GM19468 (cell line): ENCODE measurements at regions not wholly inside any gene's neighbourhood (a gene's known extent, or its start where the extent isn't known, plus 50 kb on each side); places are given as distances from the start of the nearest gene placed in this dataset.

Experiments
- ATAC-seq: cut with Tn5 transposase; IDR thresholded peaks from one replicate; pipeline ENCODE4 v1.9.1; 2021; ENCODE audit warnings: mild to moderate bottlenecking, moderate library complexity, moderate number of reproducible peaks; ENCODE audit not compliant: unreplicated experiment; ENCODE audit errors: extremely low read depth

DNA sequence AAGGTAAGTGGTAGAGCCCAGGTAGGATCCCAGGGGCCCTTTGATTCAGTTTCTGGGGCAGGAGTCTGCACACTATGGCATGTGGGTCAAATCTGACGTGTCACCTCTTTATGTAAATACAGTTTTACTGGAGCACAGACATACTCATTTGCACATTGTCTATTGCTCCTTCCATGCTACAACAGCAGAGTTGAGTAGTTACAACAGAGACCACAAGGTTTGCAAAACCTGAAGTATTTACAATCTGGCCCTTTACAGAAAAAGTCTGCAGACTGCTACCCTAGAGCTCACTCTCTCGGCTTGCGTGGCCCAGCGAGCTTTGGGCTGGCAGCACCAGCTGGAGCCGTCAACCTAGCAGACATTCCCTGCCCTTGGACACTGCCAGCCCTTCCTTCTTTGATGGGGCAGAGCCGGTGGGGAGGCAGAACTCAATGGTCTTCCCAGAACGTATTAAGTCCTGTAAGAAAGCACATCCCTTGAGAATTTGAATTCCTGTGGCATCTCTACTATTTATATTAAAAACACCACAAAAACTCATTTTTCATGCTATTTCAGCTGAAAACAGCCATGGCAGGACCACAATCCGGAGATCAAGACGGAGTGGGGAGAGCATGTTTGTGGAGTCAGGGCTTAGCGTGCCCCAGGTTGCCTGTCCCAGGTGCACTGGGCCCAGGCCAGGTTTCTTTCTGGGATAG, 133.1 kb upstream of the NUDT7 start:
- ATAC-seq = no peak

DNA sequence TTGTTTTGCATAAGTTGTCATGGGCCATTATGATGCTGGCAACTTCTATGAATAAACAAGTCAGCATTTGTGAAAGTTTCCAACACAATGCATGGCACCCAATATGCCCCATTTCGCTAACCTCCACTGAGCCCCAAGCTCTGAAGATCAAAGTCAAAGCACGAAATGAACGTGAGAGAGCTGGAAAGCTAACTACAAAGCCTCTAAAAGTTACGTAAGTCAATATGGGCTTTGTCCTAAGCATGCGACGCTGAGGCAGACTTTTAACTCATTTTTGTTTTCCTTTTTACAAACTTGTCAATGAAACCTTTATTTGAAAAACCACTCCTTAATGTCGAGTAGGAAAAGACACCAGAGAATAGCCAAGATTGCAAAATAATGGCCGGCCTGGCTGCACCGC, 131.6 kb upstream of the NUDT7 start:
- no peak for ATAC-seq

DNA sequence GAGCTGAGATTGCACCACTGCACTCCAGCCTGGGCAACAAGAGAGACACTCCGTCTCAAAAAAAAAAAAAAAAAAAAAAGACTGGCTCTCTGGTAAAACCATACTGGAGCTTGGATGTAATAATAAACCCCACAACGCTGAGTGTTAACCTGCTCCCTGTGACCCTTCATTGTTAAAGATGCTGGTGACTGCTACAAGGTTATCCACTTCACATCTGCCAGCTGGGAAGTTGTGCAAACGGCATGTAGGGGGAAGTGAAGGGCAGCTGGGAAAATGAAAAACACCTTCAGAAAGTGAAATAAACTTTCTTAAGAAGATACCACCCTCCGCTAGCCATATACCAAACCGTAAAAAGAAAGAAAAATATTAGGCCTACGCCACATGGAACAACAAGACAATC, 131.0 kb upstream of the NUDT7 start:
- ATAC-seq = no peak

DNA sequence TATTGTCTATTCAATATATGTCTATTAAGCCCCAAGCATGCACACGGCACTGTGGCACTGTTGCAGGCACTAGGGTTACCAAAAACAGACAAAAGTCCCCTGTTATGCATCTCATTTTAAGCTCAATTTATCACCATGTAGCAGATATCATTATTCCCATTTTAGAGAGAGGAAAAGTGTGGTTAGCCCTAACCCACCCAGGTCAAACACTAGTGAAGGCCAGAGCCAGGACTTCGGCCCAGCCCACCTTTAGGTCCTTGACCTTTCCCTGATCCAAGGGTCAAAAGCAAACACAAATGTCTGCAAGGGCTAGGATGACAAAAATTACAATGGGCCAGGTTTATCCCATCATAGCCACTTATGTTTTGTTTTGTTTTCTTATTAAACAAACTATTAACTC, 130.3 kb upstream of the NUDT7 start:
- ATAC-seq = no peak

DNA sequence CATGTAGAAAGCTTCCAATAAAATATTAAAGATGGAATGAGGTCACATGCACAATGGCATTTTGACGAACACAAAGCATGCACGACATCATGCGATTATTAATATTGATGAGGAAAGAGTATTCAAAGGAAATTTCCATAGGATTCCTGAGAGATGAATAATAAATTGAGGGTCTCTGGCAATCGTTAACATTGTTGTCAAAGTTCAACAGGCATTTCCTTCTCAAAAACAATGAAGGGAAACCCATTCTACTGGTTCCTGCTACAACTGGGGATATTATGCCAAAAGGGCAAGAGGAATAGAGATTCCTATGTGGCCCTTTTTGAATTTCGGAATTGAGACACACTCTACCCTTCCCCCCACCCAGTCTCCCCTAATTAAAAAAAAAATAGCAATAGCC, 128.3 kb upstream of the NUDT7 start:
- ATAC-seq = no peak

DNA sequence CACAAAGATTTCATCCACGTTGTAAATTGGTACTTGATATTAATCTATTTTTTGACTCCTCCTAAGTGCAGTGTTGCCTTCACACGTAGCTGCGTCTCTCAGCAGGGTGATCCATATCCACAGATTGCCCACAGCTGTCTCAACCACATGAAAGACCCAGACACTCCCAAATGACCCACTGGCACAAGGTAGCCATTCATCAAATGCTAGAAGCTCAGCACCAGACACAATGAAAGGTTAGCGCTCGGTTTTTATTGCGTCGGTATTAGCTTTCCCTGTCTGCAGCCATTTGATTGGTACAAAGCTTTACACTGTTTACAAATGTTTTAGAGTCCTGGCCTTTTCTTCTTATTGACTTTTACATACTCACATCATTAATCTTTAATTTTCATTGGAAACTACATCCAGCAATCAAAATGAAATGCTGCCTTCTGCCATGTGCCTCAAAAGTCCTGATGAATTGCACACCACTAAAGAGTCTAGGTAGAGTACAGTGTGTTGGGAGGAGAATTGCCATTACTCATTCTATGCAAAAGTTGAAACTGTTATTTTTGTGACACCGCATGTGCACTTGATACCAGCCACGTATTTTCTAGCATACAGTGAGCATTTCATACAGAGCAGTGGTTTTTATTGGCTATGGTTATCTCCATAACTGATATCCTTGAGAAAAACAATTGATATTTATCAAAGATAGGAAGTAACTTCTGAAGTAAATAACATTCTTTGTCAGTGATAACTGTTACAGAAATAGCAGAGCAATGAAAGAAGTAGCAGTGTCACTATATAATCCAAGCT, 127.3 kb upstream of the NUDT7 start:
- no peak for ATAC-seq

DNA sequence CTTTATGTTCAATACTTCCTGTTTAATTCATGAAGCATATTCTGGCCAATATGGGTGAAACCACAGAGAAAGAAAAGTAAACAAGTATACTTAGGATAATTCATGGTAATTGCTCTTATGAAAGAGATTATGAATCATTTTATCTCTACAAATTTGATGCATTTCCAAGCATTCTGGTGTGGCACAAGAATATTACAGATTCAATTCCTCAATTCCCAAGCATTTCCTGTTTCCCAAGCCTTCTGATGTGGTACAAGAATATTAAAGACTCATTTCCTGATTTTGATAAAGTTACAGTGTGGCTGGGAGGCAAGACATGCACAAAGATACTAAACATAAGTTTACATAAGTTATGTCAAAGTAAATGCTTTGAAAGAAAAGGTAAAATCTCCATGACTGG, 126.1 kb upstream of the NUDT7 start:
- ATAC-seq = no peak

DNA sequence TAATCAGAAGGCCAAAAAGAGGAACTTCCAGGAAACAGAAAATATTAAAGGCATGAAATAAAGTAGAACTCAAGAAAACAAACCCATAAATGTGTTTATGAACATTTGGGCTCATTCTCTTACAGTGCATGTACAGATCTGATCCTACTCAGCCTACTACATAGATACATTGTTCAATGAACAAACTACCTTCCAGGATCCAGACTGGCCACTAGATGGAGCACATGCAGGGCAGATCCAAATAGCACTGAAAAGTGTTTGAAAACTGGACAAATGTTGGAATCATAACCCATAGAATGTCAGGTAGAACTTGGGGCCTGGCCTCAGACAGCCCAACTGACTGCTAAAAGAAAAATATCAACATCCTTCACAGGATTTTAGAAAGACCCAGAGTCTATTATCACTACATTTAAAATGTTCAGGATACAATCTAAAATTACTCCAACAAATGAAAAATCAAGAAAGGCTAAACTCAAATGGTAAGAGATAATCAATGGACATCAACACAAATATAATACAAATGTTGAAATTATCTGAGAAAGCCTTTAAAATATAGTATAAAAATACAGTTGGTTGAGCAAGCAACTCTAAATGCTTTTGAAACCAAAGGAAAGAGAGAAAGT, 122.4 kb upstream of the NUDT7 start:
- ATAC-seq = no peak

DNA sequence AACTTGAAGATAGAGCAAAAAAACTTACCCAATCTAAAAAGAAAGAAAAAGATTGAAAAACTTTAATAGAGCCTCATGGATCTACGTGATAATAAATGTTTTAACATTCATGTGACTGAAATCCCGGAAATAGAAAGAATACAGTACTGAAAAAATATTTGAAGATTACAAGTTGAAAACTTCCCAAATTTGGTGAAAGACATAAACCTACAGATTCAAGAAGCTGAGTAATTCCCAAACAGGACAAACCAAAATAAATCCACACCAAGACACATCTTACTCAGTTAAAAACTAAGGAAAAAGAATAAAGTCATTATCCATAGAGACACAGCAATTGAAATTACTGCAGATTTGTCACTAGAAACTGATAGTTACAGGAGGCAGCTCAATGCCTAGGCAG, 121.8 kb upstream of the NUDT7 start:
- no peak for ATAC-seq

DNA sequence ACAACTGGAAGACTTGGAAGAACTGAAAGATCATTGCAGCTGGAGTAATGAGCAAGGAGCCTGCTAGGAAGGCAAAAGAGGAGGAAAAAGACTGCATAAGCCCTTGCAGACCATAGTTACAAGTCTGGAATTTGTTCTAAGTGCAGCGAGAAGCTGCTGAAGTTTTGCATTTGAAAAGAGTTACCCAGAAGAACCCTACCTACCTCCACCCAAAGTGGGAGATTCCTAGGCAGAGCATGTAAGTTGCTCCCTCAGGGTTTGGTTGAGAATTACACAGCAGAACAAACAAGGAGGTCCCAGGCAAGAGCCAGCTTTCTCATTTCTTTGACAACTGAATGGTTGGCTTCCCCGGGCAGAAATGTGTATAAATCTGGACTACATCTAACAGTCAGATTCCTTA, 118.7 kb upstream of the NUDT7 start:
- no peak for ATAC-seq

DNA sequence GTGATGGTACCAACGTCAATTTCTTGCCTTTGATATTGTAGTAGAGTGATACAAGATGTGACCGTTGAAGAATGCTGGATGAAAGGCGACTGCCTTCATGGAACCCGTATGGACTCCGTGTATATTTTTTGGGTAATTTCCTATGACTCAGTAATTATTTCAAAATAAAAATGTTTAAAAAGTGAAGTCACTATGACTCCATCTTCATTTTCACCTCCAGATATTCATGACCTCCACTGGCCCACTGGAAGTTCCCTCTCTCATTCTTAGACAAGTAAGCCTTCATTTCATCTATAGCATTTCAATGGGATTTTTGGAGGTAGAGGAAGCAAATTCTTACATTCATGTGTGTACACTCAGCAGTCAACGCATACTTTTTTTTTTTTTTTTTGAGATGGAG, 111.8 kb upstream of the NUDT7 start:
- ATAC-seq = no peak

DNA sequence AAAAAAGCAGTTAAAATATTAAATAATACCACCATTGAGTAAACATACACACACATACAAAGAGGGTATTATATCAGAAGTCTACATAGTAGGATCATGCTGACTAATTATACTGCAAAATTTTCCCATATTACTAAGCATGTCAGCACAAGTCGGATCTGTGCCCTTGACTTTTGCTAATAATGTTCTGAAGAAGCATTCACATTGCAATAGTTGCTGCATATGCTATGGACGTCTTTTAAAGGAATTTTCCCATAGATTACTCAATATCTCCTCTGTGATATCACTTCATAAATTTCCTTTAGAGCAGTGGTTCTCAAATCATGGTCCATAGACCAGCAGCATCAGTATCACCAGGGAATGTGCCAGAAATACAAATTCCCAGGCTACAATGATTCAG, 110.9 kb upstream of the NUDT7 start:
- no peak for ATAC-seq

DNA sequence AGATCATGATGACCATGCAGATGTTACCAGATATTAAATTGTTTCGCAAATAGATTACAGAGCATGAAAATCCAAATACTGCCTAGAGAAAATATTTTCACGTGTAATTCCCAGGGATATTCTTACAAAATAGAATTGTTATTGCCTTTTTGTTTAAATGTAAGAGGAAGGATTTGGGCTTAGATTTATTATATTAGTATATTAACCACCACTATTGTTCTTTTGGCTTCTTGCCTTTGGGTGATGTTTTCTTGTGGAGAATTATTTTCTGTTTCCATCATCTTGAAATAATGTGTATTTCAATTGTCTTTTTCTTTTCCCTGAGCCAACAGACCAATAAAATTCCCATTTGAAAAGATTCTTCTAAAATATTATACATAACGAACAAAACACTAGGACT, 109.7 kb upstream of the NUDT7 start:
- ATAC-seq = no peak

DNA sequence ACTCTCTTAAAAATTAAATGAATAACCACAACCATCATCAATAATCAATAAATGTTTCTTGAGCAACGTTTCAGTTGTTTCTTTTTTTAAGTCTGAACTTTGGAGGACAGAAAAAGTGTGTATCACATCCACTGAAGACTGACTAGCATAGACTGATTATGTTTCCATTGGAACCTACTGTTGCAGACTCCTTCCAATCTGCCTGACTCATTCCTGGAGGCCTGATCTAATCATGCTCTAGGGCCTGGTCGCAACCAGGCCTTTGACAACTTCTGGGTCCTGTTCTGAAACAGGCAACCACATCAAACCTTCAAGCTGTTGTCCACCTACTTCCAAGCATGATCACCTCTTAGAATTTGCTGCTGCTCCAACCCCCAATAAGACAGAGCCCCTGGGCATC, 109.2 kb upstream of the NUDT7 start:
- ATAC-seq = no peak

DNA sequence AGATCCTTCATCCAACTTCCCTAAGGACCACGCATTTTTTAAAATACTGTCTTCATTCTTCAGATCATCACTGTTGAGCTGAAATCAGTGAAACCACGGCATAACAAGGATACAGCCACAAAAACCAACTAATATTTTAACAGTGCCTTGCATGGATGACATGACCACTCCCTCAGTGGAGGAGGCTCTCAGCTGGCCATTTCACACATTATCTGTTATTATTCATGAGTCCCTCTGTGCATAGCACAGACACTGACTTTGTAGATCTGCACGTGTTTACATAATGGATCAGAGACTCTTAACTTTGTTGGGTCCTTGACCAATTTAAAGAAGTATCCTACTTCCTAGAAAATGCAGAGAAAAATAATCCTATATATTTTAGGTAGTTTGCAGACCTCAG, 104.8 kb upstream of the NUDT7 start:
- no peak for ATAC-seq

DNA sequence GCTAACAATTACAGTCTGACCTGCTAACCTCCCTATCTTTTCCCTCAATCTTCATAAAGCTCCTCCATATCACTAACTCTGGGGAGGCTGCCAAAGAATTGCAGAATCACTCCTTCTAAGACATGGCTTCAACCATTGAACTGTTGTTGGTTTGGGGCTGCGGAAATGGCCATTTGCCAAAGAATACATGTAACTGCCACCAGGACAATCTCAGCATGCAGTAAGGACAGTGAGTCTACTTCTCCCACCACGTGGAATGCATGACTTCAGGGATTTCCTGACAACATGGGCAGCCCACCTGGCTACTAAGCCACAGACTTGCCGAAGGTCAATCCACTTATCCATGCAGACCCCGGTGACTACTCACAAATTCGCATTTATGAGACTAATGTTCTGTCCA, 104.3 kb upstream of the NUDT7 start:
- no peak for ATAC-seq

DNA sequence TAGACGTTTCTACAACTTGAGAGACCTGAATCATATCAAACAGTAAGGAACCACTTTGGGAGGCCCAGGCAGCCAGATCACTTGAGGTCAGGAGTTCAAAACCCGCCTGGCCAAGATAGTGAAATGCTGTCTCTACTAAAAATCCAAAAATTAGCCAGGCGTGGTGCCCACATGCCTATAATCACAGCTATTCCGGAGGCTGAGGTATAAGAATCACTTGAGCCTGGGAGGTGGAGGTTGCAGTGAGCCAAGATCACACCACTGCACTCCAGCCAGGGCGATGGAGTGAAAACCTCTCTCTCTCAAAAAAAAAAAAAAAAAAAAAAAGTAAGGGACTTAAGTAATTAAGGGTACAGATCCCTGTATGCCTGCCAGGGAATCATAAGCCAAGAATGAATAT, 103.4 kb upstream of the NUDT7 start:
- no peak for ATAC-seq

DNA sequence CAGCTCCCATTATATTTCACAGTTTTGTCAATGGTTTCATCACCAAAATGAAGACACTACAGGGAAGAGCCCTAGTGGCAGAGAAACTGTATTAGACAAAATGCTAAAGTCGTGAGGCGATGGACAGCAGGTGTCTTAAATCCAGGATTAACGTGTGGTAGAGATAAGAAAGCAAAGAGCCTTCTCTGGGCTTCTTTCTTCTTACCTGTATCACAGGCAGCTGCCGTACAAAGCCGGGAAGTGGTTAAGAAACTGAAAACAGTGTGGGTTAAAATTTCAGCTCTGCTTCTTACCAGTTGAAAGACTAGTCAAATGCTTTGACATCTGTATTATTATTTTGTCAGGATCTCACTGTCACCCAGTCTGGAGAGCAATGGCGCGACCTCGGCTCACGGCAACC, 98.2 kb upstream of the NUDT7 start:
- ATAC-seq = no peak

DNA sequence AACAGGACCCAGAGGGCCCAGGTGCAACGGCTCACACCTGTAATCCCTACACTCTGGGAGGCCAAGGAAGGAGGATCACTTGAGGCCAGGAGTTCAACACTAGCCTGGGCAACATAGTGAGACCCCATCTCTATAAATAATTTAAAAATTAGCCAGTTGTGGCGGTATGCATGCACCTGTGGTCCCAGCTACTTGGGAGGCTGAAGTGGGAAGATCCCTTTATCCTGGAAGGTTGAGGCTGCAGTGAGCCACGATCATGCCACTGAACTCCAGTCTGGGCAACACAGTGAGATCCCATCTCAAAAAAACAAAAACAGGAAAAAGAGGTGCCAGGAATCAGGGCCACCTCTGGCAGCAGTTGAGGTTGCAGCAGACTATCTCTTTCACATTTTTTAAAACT, 85.7 kb upstream of the NUDT7 start:
- ATAC-seq = no peak

DNA sequence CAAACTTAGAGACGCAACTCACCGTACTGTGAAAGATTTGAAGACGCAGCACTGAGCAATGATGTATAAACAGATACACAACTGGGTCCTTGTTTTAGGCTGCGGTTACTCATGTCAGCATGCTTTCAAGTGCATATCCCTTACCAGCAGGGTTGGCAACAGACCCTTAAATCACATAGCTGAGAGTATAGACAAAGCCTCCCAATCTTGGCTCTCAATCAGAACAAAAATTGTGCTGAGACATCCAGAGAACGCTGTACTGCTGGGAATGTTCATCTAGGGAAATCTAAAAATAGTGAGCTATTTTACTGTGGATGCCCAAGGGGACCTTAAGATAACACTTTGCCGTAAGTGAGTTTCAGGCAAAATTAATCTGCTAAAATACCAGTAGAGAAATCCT, 84.4 kb upstream of the NUDT7 start:
- no peak for ATAC-seq

DNA sequence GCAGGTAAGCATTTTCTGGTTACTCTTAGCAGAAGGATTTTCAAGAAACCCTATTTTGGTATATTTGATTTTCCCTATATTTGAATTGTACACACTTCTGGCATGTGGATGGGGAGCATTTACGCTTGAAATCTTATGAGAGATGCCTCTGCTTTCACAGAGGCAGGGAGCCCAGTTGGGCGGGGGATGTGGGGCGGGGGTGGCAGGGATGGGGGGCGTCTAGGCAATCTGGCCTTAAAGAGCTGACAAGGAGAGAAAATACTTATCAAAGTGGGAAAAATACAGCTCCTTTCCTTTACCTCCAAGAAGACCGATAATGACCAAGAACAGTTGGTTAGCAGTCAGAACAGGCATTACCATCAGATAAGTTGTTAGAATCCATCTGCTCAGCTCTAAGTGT, 79.1 kb upstream of the NUDT7 start:
- ATAC-seq = no peak

DNA sequence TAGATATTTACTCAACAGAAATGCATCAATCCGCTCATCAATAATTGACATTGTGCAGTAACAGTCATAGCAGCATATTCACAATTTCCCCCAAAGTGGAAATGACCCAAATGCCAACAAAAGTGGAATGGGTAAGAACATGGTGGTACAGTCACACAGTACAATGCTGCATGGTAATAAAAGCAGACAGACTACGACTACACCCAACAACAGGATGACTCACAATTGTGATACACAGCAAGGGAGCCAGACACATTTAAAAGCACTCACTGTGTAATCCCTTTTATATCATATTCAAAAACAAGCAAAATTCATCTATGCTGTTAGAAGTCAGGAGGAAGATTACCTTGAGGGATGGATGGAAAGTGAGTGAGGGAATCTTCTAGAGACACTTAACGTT, 76.5 kb upstream of the NUDT7 start:
- ATAC-seq = no peak
